ES-I3 (cell line): ENCODE measurements at regions not wholly inside any gene's neighbourhood (a gene's known extent, or its start where the extent isn't known, plus 50 kb on each side); places are given as distances from the start of the nearest gene placed in this dataset.
"Not testable (repeated sequence)": the region's sequence is repeated elsewhere in the genome, so short reads cannot be mapped to it uniquely, and the experiment has no call there.

Source experiments
- H3K36me3 ChIP-seq: 2 replicates; pipeline ENCODE4 v1.6.1; 2013; ENCODE audit warnings: mild to moderate bottlenecking, low read length, control low read depth, moderate library complexity; ENCODE audit not compliant: insufficient read depth
- H3K4me1 ChIP-seq: 2 replicates; pipeline ENCODE4 v1.6.1; 2013; ENCODE audit warnings: mild to moderate bottlenecking, control low read depth, low read length; ENCODE audit not compliant: insufficient read depth
- H3K9ac ChIP-seq: 2 replicates; pipeline ENCODE4 v1.6.1; 2013; ENCODE audit warnings: low read depth, mild to moderate bottlenecking, low read length, moderate library complexity
- H3K9me3 ChIP-seq: 2 replicates; pipeline ENCODE4 v1.6.1; 2013; ENCODE audit warnings: mild to moderate bottlenecking, low read length, moderate library complexity; ENCODE audit not compliant: control insufficient read depth, insufficient read depth

DNA sequence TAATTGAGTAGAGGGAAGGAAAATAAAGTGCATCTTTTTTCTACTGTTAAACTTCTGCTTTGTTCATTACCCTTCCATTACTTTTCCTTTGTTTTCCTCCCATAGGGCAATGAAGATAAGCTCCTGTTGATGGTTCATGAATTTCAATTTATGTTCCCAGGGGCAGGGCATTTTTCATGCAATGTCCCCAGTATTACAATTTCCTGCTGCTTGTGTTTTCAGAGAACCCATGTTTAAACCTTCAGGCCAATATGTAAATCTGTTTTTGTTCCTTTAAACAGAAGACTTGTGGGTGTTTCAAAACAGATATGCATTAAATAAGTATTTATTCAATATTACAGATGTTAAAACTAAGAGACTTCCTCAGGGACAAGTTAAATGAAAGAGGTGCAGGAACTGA is 834.5 kb downstream of the ZPLD1 start:
- no peak overlapping the region for H3K9ac ChIP-seq
- no peaks in the 10 kb centered on the region for H3K36me3 ChIP-seq

DNA sequence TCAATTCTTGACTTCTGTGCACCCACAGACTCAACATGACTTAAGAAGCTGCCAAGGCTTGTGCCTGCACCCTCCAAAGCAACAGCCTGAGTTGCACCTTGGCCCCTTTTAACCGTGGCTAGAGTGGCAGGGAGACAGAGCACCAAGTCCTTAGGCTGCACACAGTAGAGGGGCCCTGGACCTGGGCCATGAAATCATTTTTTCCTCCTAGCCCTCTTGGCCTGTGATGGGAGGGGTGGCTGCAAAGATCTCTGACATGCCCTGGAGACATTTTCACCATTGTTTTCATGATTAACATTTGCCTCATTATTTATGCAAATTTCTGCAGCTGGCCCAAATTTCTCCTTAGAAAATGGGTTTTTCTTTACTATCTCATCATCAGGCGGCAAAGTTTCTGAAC is 836.8 kb downstream of the ZPLD1 start:
- H3K36me3 ChIP-seq: no peaks in the 10 kb centered on the region

More for the DNA sequence above, 834.5 kb downstream of the ZPLD1 start:
- H3K9me3 ChIP-seq: peaks cover 3% of the 10 kb centered on the region; the same call in 1 of the 2 replicates
- H3K4me1 ChIP-seq: no peaks in the 10 kb centered on the region

GRCh38 chr3:103295974-103296570 is 861.3 kb downstream of the ZPLD1 start:
- no peaks in the 10 kb centered on the region for H3K9me3 ChIP-seq
- H3K9ac ChIP-seq: no peak overlapping the region
- no peaks in the 10 kb centered on the region for H3K4me1 ChIP-seq
- no peaks in the 10 kb centered on the region for H3K36me3 ChIP-seq

More for the DNA sequence above, 836.8 kb downstream of the ZPLD1 start:
- no peaks in the 10 kb centered on the region for H3K4me1 ChIP-seq
- H3K9me3 ChIP-seq: peaks cover 3% of the 10 kb centered on the region; the same call in 1 of the 2 replicates
- H3K9ac ChIP-seq: no peak overlapping the region

- not testable (repeated sequence) for H3K36me3 ChIP-seq, H3K9ac ChIP-seq, H3K4me1 ChIP-seq, H3K9me3 ChIP-seq
These were observed 862.7 kb downstream of the ZPLD1 start for GRCh38 chr3:103297502-103297901.

- Histone ChIP-seq H3K9ac (no peak overlapping the region), H3K36me3 (no peaks in the 10 kb centered on the region), H3K4me1 (no peaks in the 10 kb centered on the region), H3K9me3 (no peaks in the 10 kb centered on the region)
These were observed 871.3 kb downstream of the ZPLD1 start for GRCh38 chr3:103306104-103306503.

DNA sequence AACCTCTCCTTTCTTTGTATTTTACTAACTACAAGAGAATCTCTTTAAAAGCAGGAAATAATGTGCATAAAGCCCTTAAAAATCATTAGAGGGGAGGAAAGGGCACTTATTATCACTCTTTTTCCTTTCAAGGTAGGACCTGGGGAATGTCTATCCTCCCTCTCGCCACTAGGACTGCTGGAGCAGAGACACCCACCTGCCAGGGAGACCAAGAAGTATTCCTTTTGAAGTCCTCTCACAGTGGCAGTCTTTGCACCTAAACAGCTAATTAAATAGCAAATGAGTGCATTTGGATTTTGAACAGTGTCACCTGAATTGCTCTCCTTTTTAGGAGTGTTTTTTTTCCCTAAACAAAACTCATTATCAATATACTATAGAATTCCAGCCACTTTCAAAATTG is 874.1 kb downstream of the ZPLD1 start:
- no peaks in the 10 kb centered on the region for H3K36me3 ChIP-seq

GRCh38 chr3:103319912-103320311 is 885.1 kb downstream of the ZPLD1 start:
- Histone ChIP-seq H3K9me3 (no peaks in the 10 kb centered on the region), H3K36me3 (no peaks in the 10 kb centered on the region), H3K4me1 (peaks cover 3% of the 10 kb centered on the region; the same call in 1 of the 2 replicates), H3K9ac (no peak overlapping the region)

More for the DNA sequence above, 874.1 kb downstream of the ZPLD1 start:
- Histone ChIP-seq H3K4me1 (no peaks in the 10 kb centered on the region), H3K9me3 (no peaks in the 10 kb centered on the region), H3K9ac (no peak overlapping the region)

DNA sequence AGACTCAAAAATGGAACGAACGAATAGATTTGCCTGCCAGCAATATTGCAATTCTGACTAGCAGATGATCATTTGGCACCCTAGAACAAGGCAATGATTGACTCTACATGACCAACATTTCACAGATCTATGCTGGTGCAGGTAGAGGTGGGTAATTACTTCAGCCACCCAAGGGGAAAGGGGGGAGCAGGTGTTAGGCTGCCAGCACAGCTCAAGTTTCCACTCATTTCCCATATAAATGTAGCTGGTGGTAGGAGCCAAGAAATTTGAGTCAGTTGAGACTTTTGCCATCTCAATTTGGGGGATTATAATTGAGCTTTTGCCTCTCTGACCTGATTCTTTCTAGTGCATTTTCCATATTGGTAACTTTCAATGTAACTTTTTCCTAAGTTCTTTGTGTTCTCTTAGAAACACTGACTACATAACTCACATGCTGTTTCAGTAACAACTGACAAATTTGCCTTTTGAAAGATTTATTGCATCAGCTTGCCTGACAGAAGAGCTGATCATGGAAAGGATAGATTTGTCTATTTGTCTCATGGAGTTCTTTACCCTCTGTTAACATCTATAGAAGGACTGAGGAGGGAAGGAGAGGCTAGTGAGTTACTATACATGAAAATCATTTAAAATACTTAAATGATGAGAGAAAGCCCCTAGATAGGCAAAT is 902.5 kb downstream of the ZPLD1 start:
- Histone ChIP-seq H3K9ac (no peak overlapping the region), H3K9me3 (no peaks in the 10 kb centered on the region), H3K4me1 (no peaks in the 10 kb centered on the region), H3K36me3 (no peaks in the 10 kb centered on the region)

DNA sequence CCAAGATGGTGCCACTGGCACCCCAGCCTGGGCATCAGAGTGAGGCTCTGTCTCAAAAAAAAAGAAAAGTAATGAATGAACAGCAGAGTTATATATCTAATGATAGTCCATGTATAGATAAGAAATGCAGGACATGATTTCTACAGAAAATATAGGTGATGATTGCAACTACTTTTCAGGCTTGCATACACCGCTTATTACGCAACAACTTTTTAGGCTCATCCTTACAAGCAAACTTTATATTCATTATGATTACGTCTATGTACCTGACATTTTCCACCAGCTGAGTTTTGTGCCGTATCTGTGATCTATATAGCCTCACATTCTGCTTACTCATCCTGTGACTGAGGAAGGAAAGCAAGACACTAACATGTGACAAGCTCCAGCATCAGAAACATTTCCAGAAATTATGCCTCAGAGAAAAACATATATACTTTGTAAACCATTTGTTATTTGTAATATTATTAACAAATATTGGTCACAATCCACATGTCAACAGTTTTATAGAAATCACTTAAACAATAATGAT is 906.3 kb downstream of the ZPLD1 start:
- H3K36me3 ChIP-seq: no peaks in the 10 kb centered on the region
- H3K9ac ChIP-seq: no peak overlapping the region
- H3K9me3 ChIP-seq: no peaks in the 10 kb centered on the region
- H3K4me1 ChIP-seq: no peaks in the 10 kb centered on the region

- Histone ChIP-seq H3K9me3 (no peaks in the 10 kb centered on the region), H3K36me3 (no peaks in the 10 kb centered on the region), H3K4me1 (no peaks in the 10 kb centered on the region), H3K9ac (no peak overlapping the region)
These were observed 907.5 kb downstream of the ZPLD1 start for GRCh38 chr3:103342205-103342731.

DNA sequence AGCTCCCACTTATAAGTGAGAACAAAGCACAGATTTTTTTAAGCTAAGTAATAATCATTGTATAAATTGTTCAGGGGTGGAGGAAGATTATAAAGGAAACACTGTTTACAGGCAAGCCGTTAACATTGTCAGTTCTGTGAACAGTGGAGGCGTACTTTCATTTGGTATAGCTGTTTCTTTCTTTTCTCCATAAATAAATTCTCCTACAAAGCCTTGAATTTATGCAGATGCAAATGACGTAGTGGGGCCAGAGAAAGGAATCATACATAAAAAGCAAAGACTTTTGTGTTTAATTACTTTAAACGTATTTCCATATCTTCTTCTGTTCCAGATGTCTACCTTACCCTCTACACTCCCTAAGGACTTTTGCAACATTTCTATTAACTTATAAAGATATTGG is 914.9 kb downstream of the ZPLD1 start:
- H3K9ac ChIP-seq: no peak overlapping the region
- no peaks in the 10 kb centered on the region for H3K36me3 ChIP-seq
- no peaks in the 10 kb centered on the region for H3K9me3 ChIP-seq
- no peaks in the 10 kb centered on the region for H3K4me1 ChIP-seq

- no peak overlapping the region for H3K9ac ChIP-seq
- no peaks in the 10 kb centered on the region for H3K36me3 ChIP-seq
- no peaks in the 10 kb centered on the region for H3K9me3 ChIP-seq
- no peaks in the 10 kb centered on the region for H3K4me1 ChIP-seq
These were observed 930.7 kb downstream of the ZPLD1 start for GRCh38 chr3:103365467-103365866.

DNA sequence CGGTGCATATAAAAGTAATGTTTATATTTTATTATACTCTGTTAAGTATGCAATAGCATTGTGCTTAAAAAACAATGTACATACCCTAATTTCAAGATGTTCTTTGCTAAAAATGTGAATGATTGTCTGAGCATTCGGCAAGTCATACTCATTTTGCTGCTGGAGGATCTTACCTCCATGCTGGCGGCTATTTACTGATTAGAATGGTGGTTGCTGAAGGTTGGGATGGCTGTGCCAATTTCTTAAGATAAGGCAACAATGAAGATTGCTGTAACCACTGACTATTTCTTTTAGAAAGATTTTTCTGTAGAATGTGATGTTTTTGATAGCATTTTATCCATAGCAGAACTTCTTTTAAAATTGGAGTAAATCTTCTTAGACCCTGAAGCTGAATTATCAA is 932.7 kb downstream of the ZPLD1 start:
- Histone ChIP-seq H3K36me3 (no peaks in the 10 kb centered on the region), H3K4me1 (no peaks in the 10 kb centered on the region)

GRCh38 chr3:103371411-103371810 is 936.6 kb downstream of the ZPLD1 start:
- no peak overlapping the region for H3K9ac ChIP-seq
- no peaks in the 10 kb centered on the region for H3K4me1 ChIP-seq
- no peaks in the 10 kb centered on the region for H3K9me3 ChIP-seq
- no peaks in the 10 kb centered on the region for H3K36me3 ChIP-seq

More for the DNA sequence above, 932.7 kb downstream of the ZPLD1 start:
- H3K9ac ChIP-seq: no peak overlapping the region
- H3K9me3 ChIP-seq: no peaks in the 10 kb centered on the region

DNA sequence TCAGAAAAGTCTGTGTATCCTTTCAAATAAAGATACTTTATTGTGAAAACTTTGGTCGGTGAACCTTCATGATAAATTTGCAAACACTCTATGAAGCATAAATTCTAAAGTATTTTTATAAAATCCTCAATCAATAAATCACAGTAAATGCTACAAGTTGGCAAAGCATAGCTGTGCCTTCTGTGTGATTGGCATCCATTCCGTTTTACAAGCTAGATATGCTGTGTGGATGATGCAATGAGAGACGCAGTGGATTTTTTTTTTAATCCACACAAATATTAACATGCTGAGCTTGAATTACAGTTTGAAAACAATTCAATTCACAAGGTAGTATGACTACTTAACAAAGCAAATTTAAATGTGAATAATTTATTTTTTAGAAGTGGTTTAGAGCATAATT is 937.2 kb downstream of the ZPLD1 start:
- Histone ChIP-seq H3K4me1 (no peaks in the 10 kb centered on the region), H3K36me3 (no peaks in the 10 kb centered on the region), H3K9me3 (no peaks in the 10 kb centered on the region), H3K9ac (no peak overlapping the region)
